ENCODE measurements at regions not wholly inside any gene's neighbourhood (a gene's known extent, or its start where the extent isn't known, plus 50 kb on each side); places are given as distances from the start of the nearest gene placed in this dataset.

DNA sequence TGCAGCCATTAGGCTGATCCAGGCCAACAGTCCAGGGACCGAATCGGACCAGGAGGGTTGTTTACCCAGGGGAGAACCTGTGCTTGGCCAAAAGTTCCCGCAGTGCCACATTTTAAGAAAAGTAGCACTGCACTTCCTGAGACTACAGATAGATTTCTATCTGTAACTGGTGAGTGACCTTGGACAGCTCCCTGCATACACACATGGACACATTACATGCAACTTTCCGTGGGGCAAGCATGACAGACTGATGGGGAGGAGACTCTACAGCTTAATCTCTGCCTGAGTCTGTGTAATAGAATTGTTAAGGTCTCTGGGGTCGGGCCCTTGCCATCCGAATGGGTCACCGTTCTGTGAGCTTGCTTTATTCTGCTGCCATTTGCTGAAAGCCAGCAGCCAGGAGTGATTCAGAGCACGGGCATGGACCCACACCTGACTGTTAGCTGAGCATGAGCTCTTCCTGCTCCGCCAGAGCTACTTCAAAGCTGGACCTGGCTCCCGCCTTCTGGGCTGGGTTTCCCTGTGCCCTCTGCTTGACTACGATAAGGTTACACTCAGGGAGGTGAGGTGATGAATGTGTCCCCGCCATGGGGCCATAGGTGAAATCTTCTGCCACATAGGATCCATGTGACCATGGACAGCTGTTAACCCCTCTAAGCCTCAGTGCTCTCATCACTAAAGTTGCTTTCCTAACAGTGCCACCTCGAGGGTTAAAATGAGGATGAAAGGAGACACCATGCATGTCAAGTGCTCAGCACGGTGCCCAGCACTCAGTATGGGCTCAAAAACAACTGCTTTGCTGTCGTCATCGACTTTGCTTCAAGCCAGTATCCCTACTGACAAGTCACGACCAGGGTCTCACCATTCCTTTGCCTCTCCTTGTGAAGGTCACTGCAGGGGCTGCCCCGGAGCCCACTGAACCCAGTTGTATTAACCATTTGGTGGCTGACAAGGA, 200.0 kb downstream of the MELK start:
- TF ChIP-seq, protein P1, sequence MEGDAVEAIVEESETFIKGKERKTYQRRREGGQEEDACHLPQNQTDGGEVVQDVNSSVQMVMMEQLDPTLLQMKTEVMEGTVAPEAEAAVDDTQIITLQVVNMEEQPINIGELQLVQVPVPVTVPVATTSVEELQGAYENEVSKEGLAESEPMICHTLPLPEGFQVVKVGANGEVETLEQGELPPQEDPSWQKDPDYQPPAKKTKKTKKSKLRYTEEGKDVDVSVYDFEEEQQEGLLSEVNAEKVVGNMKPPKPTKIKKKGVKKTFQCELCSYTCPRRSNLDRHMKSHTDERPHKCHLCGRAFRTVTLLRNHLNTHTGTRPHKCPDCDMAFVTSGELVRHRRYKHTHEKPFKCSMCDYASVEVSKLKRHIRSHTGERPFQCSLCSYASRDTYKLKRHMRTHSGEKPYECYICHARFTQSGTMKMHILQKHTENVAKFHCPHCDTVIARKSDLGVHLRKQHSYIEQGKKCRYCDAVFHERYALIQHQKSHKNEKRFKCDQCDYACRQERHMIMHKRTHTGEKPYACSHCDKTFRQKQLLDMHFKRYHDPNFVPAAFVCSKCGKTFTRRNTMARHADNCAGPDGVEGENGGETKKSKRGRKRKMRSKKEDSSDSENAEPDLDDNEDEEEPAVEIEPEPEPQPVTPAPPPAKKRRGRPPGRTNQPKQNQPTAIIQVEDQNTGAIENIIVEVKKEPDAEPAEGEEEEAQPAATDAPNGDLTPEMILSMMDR (IDR thresholded peaks at IDR 0.05; ENCODE audit: extremely low read depth in 1 of 2, insufficient read depth in 1 of 2, low read depth in 1 of 2, low read length in 2 of 2): no peak
- TF ChIP-seq, protein P2, sequence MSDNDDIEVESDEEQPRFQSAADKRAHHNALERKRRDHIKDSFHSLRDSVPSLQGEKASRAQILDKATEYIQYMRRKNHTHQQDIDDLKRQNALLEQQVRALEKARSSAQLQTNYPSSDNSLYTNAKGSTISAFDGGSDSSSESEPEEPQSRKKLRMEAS (IDR thresholded peaks at IDR 0.05; ENCODE audit: insufficient read depth, insufficient read length): no peak
- TF ChIP-seq POLR2A (IDR thresholded peaks at IDR 0.05; ENCODE audit: low read depth, low read length) (no peak), POLR2AphosphoS5 (IDR thresholded peaks at IDR 0.05; ENCODE audit: insufficient read depth, low read depth, low read length) (no peak)

Measured in endothelial cell of umbilical vein (primary cell).